NOMO-1 (cell line): ENCODE measurements at regions not wholly inside any gene's neighbourhood (a gene's known extent, or its start where the extent isn't known, plus 50 kb on each side); places are given as distances from the start of the nearest gene placed in this dataset.

Experiments
- DNase-seq, 2 experiments: peaks; one replicate each; lab custom pipeline; 2025; ENCODE audit not compliant: unreplicated experiment in 2 of 2; lab: John Stamatoyannopoulos, UW

DNA sequence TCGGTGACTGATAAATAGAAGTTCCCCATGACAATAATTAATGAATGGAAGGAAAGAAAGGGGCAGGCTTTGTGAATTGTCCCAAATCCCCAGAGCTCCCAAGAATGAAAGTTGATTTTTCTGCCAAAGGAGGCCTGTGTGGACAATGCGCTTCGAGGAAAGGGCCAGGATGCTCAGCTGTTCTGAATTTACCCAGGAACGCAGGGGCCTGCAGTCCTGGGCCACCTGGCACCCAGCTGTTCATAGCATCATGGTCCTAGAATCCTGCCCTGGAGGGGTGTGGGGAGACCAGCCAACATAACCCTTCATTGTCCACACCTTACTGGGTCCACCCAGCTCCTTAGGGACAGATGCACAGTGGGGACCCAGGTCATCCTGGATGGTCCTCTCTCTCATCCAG, 587.5 kb downstream of the BCL11B start:
- no peak for DNase-seq

DNA sequence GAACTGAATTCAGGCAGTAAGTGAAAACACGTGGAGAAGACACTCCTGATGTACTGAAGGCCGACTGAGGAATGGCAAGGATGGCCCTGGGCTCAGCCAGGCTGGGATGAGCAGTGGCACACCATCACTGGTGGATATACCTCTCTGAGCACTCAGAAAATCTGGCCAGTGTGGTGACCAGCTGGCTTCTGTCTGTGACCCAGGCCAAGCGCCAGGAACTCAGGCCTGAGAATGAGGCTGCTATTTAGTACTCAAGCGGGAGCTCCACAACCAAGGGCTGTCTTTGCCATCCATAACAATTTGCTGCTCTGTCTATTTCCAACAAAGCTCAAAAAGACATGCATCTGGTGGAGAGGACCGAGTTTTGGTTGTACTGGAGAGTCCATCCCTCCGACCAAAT, 586.3 kb downstream of the BCL11B start:
- DNase-seq = no peak

DNA sequence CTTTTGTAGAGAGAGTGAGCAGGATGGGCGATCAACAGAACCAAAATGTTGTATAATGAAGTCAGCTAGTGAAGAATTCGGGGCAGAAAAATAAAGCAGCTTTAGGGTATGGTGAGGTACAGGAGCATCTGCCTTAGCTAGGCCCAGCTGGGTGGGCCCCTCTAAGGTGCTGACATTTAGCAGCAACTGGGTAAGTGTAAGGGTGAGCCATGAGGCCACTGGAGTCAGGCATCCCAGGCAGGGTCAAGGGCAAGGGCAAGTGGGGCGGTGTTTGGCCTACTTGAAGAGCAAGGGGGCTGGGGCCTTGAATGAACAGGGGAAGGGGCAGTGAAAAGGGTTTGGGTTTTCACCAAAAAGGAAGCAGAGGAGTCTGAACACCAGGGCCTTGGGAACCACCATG, 583.6 kb downstream of the BCL11B start:
- no peak for DNase-seq

DNA sequence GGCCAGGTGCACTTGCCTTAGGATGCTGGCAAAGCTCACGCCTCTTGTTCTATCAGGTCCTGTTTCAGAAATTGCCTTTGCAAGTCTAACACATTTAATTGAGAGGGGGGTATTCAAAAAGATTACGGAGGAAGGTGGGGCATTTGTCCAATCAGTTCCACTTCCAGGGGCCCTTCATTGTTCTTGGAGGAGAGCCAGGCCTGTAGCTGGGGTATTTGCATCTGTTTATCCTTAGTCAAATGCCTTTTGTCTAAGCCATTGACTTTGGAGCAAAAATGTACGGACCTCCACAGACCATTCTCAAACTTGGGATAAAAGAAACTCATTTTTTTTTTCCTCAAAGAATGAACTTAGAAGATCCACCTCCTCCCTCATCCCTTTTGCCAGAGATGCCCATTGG, 582.0 kb downstream of the BCL11B start:
- DNase-seq = no peak

DNA sequence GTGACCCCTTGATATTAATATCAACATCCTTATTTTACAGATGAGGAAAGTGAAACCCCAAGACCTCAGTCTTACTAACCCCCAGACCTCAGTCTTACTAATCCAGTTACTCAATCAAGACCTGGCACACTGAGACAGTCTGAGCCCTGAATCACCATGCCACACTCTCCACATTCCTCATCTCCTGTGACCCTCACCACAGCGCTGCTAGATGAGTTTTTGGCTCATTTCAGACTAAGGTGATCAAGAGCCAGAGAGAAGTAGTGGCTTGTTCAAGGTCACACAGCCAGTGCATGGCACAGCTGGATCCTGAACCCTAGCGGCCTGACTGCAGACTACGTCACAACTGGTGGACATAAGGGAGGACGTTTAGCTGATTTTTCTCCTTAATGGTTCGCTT, 579.2 kb downstream of the BCL11B start:
- no peak for DNase-seq

DNA sequence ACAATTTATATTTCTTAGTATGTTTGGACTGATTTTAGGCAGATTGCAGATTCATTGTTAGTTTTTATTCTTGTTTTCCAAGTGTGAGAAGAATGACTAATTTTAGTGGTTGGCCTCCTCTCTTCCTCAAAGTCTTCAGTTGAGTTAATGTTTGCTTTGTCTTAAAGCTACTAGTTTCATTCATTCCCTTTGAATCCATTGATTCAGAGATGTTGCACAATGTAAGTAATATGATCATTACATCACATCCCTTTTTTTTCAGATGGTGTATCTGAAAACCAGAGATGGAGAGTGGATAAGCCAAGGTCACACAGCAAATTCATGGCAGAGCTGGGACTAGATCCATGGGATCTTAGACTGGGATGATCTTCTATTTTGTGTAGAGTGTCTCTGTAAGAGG, 577.5 kb downstream of the BCL11B start:
- DNase-seq = no peak

DNA sequence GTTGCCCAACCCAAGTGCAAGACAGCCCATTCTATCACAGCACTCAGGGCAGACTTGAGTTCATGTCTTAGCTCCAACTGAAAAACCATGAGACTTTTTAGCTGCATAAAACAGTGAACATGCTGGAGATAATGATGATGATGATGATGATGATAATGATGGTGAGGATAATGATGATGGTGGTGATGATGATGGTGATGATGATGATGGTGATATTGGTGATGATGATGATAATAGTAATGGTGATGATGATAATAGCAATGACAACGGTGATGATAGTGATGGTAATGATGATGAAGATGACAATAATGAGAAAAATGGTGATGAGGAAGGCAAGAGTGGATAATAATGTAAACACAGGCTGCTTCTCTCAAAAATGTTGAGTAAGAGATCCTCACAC, 576.2 kb downstream of the BCL11B start:
- no peak for DNase-seq

DNA sequence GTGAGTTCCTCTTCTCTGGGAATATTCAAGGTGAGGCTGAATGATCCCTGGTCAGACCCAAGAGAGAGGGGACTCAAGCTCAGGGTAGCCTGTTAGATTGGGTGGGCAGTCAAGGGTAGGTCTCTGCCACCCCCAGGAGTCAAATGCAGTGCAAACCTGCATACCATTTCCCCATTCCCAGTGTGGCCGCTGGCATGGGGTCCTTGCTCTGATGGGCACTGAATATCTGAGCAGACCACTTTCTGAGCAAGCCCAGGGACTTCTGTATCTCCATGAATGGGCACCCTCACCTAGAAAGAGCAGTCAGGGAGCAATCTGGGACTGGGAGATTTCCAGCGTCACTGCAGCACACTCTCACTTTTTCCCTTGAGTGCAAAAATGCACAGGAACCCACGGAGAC, 573.7 kb downstream of the BCL11B start:
- DNase-seq = no peak

DNA sequence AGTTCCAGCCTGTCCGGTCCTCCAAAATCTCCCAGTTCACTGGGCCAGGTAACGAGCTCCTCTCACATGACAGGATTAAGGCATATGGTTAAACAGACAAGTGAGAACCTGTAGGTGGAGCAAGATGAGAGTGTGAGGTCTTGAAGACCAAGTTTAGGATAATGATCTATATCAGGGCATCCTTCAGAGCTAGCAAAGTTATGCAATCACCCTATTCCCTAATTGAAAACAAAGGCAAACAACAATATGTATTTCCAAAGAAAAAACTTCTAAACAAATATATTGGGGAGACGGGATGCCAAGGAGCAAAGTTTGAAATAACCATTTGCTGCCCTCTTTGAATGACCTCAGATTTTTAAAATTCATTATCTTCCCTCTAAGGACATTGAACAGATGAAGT, 571.2 kb downstream of the BCL11B start:
- no peak for DNase-seq

DNA sequence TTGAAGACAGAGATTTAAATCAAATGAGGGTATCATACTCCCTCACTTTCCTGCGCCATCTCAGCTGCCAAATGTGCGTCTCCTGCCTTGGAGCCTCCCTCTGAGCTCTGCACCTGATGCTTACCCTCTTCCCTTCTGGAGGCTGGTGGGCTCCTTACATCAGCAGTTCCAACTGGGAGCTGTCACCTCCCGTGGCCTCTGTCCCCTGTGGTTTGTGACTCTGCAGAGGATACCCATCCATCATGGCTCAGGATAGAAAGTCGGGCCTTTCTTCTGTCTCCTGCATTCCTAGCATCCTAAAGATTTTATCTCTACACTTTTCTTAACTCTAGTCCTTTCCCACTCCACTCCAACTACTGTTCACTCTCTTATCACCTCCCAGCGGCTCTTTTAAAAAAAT, 570.6 kb downstream of the BCL11B start:
- no peak for DNase-seq

DNA sequence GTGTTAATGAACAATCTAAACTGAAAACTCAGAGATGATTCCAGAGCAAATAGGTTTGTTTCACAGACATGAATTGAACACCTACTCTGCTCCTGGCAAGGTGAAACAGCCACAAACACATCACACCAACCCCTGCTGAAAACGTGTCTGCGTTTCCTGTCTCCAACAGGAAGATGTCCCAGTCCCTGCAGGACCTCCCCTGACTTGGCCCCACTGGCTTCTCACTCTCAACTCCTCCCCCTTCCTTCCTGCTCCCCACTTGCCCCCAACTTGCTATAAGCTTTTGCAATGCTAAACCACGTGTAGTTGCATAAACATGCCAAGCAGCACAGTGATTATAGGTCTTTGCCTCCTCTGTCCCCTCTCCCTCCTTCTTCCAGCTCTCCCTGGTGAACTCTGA, 567.6 kb downstream of the BCL11B start:
- DNase-seq = peak; percentile 4 to 14

DNA sequence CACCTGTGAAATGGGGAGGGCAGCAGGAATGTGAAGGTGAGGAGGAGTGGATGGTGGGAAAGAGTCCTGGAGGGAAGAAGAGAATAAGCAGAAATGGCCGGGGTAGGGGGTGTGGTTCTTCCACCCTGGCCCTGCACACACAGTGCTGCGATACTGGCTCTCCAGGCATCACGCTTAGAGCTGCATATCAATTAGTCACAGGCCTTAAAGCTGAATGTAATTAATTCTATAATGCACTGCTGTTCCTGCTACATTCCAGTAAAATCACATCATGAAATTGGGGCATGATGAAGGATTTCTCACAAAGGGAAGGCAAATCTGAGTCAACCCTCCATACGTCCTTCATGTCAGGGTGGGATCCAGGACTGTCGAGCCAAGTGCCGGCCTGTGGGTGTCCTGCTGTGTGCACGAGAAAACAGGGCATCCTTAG, 566.1 kb downstream of the BCL11B start:
- DNase-seq = no peak

DNA sequence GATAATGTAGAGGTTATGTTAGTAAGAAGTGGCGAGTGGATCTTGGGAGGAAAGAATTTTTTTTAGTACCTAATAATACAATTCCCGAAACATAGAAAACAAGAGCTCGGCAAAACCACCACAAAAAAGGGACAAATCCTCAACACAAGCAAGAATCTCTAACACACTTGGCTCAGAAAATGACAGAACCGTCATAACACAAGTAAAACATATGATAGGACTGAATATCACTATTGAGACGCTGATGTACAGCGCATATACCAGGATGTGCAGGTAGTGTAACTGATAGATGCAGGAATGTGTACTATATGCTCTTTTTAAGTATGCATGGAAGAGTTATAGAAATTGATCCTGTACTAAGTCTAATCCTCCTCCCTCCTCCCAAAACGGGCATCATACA, 564.5 kb downstream of the BCL11B start:
- DNase-seq = no peak

DNA sequence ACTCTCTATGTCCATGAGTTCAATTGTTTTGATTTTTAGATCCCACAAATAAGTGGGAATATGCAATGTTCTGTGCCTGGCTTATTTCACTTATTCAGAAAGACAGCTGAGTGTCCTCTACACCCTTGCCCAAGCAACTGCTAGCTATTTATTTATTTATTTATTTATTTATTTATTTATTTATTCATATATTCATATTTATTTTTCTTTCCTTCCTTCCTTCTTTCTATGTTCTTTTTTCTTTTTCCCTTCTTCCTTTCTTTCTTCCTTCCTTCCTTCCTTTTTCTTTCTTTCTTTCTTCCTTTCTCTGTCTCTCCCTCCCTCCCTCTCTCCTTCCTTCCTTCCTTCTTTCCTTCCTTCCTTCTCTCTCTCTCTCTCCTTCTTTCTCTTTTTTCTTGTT, 563.4 kb downstream of the BCL11B start:
- DNase-seq = no peak

DNA sequence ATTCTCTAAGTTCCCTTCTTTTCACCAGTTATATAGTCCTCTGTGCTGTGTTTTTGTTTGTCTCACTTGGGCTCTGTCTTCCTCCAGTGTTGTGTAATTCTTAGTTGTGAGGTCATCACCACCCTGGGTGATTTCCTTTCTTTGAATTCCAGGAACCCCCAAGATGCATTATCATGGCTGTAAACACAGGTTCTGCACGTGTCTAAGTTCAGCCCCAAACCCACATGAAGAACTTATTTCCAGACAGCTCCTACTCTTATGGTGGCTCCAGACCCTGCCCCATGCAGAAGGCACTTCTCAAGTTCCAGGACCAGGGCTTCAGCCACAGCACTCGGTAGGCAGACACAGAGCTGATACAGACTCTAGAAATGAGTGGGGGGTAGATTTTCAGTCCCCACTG, 560.5 kb downstream of the BCL11B start:
- no peak for DNase-seq

DNA sequence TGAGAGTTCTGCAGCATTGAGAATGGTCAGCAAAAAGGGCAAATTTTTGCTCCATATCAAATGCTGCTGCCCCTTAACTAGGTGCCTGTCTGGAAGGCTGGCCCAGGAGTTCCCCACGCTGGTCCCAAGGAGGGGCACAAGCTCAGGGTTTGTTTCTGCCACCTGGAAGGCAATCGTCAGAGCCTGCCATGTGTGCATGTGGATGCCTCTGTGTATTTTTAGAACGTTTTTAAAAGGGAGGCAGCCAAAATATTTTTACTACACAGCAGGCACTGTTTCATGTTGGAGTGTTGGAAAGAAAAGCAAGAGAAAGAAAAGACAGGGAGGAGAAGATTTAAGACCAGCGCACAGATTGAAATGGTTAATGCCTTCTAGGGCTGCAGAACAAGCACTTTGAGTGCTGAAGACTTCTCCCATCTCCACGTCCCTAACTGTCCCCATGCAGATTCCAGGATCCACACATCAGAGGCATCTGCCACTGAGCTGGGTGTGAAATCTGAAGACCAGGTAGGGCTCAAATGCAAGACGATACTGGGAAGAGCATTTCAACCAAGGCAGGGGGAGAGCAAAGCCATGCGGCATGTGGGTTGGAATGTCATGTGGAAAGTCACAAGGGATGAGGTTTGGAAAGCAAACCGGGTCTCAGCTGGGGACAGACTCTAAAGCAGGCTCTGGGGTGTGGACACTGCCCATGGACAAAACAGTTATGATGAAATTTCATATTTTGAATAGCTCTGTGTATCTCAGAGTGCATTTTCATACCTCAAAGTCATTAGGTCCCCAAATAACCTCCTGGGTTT, 557.2 kb downstream of the BCL11B start:
- no peak for DNase-seq

DNA sequence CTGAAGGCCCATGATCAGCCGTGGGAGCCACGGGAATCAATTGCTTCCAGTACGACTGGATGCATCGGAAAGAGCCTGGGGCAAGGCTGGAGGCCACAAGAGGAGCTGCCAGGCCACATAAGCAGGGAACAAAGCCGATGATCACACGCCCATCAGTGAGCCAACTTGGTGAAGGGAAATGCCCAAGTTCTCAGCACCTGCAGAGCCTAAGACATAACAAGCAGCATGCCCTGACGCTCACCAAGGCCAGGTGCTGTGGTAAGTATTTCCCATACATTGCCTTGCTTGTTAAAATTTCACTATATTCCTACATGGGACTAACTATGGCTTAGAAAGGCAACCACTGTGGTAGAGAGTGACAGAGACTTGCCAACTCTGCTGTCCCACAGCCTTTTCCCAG, 555.9 kb downstream of the BCL11B start:
- no peak for DNase-seq

DNA sequence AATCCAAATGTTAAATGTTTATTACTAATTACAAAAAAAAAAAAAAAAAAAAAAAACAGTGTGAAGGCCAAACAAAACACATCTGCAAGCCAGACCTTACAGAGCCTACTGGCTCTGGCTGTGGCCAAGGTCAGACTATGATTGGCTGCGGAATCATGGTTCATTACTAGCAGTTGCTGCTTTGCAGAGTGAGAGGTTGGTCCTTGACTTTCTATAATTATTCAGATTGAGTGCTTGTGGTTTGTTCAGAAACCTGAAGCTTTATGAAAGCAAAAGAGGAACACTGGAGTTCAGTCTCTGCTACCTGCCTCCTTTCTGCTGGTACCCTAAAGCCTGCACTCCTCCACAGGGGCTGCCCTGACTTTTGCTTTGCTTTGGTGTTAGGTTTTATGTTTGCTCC, 550.9 kb downstream of the BCL11B start:
- peak in 1 of 2 experiments; percentile 0 for DNase-seq

DNA sequence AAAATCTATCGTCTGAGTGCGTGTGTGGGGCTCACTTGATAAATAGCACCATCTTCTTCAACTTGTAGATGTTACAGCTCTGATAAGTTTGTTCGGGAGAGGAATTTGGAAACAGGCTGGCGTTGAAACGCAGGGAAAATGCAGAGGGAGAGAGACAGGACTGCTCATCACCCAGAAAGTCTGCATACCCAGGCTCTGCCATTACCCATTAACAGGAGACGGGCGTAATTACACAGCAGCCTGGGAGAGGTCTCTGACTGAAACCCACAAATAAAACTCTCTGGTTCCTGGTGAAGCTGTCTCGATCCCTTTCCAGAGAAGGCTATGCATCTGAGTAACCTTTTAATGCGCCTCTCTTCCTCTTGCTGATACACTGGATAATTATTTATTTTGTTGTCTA, 547.3 kb downstream of the BCL11B start:
- no peak for DNase-seq

DNA sequence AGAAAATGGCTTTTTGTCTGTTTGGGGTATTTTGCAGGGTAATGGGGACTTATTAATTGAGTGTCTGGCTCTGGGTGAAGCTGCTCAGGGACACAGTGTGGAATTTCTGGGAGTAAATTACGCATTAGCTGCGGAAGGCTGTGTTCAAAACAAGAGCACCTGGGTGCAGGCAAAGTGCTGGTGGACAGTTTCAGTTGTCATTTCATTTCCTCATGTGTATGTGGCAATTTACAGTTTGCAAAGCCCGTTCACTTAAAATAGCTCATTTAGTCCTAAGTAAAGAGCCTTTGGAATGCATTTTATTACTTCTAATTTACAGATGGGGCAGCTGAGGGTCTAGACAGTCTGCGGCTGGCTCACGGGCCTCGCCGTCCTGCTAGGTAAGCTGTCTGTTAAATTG, 546.8 kb downstream of the BCL11B start:
- DNase-seq = peak; percentile 3 to 19

DNA sequence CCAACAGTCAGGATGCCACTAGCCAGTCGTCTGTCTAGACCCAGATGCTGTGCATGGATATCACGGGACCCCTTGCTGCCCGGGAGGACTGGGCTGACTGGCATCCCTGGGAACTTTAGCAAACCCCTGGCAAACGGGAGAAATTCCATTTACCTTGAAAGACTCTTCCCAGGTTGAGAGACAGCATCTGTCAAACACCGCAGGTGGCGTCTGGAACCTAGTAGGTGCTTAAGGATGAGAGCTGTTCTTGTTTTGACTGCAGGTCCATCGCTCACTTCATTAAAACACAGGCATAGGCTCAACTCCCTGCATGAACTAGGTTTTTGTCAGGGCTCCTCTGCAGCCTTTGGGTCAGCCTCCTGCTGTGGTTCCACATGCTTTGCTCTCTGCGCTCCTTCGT, 546.3 kb downstream of the BCL11B start:
- no peak for DNase-seq

DNA sequence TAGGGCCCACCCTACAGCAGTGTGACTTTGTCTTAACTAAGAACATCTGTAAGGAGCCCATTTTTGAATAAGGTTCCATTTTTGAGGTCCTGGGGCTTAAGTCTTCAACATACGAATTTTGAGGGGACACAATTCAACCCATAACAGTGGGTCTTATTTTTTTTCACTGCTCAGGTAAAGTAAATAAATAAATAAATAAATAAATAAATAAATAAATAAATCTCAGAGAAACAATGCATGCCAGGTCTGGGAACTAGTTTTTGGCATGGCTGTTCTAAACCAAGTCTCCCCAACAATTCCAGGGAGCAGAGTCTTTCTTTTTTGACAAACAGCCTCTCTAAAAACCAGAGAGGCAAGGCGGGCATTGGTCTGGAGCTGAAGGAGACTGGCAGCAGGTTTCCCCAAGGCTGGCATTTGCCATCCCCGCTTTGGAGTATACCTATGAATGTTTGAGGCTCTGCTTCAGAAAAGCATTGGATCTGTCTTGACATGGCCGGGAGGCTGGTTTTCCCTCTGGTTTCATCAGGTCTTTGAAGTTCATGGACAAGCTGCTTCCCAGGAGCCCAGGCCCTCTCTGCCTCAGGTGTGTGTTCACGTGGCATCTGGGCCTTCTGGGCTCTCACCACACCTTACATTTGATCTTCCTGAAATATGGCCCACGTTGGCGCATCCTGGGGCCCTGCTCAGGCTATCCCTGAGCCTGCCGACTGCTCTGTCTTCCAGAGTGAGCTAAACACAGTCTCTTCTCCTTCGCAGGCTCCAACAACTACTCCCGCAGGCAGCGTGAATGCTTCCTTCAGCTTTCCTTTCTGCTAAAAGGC, 545.2 kb downstream of the BCL11B start:
- DNase-seq = no peak
